SK-N-SH treated with all-trans-retinoic acid at 6 μM for 48 hours (cell line): ENCODE measurements at regions not wholly inside any gene's neighbourhood (a gene's known extent, or its start where the extent isn't known, plus 50 kb on each side); places are given as distances from the start of the nearest gene placed in this dataset.

Experiments used
- ATAC-seq: fragments of 200-7000 bp; cut with Tn5 transposase; 3 replicates; pipeline ENCODE4 v1.9.1; 2020; ENCODE audit warnings: mild to moderate bottlenecking, moderate library complexity
- ARNTL ChIP-seq: fragments of 450-650 bp; formaldehyde crosslinking; IDR thresholded peaks from 2 replicates; pipeline ENCODE4 v1.5.0; 2020; ENCODE audit warnings: low read depth, mild to moderate bottlenecking, moderate library complexity, borderline replicate concordance
- BACH2 ChIP-seq: fragments of 250-450 bp; sonication (Bioruptor Pico); IDR thresholded peaks from 2 replicates; pipeline ENCODE4 v1.9.0; 2021; ENCODE audit warnings: mild to moderate bottlenecking, borderline replicate concordance
- CSDC2 ChIP-seq: fragments of 250-450 bp; sonication (Bioruptor Pico); IDR thresholded peaks from 2 replicates; pipeline ENCODE4 v1.5.0; 2020; ENCODE audit warnings: mild to moderate bottlenecking, moderate library complexity
- ESRRG ChIP-seq: fragments of 250-450 bp; sonication (Bioruptor Pico); IDR thresholded peaks from 2 replicates; pipeline ENCODE4 v1.6.1; 2021; ENCODE audit warnings: mild to moderate bottlenecking
- GLIS3 ChIP-seq: fragments of 250-450 bp; sonication (Bioruptor Pico); IDR thresholded peaks from 2 replicates; pipeline ENCODE4 v1.5.0; 2020; ENCODE audit warnings: mild to moderate bottlenecking, moderate library complexity
- ISL1 ChIP-seq: fragments of 250-450 bp; sonication (Bioruptor Pico); IDR thresholded peaks from 2 replicates; pipeline ENCODE4 v2.1.2; 2022; ENCODE audit warnings: mild to moderate bottlenecking, moderate library complexity
- OSR1 ChIP-seq: fragments of 250-450 bp; sonication (Bioruptor Pico); IDR thresholded peaks from 2 replicates; pipeline ENCODE4 v1.8.0; 2022; ENCODE audit warnings: moderate library complexity, mild to moderate bottlenecking, inconsistent platforms
- RARB ChIP-seq: fragments of 250-450 bp; sonication (Bioruptor Pico); IDR thresholded peaks from 2 replicates; pipeline ENCODE4 v1.8.0; 2021; ENCODE audit warnings: mild to moderate bottlenecking, moderate library complexity
- SNAI2 ChIP-seq: fragments of 250-450 bp; sonication (Bioruptor Pico); IDR thresholded peaks from 2 replicates; pipeline ENCODE4 v1.5.0; 2020; ENCODE audit warnings: mild to moderate bottlenecking, moderate library complexity
- TCF4 ChIP-seq: fragments of 250-450 bp; sonication (Bioruptor Pico); IDR thresholded peaks from 2 replicates; pipeline ENCODE4 v1.8.0; 2021; ENCODE audit warnings: mild to moderate bottlenecking, moderate library complexity, borderline replicate concordance
- TOX ChIP-seq: fragments of 250-450 bp; sonication (Bioruptor Pico); IDR thresholded peaks from 2 replicates; pipeline ENCODE4 v1.8.0; 2021; ENCODE audit warnings: mild to moderate bottlenecking, moderate library complexity, borderline replicate concordance
- ZC3H10 ChIP-seq: fragments of 250-450 bp; sonication (Bioruptor Pico); IDR thresholded peaks from 2 replicates; pipeline ENCODE4 v1.5.1; 2021; ENCODE audit warnings: mild to moderate bottlenecking, moderate library complexity
- ZFP3 ChIP-seq: fragments of 250-450 bp; sonication (Bioruptor Pico); IDR thresholded peaks from 2 replicates; pipeline ENCODE4 v1.5.0; 2020; ENCODE audit warnings: mild to moderate bottlenecking, moderate library complexity
- ZFP30 ChIP-seq: fragments of 450-650 bp; formaldehyde crosslinking; IDR thresholded peaks from 2 replicates; pipeline ENCODE4 v1.5.0; 2022; ENCODE audit warnings: mild to moderate bottlenecking, moderate library complexity
- ZNF565 ChIP-seq: fragments of 450-650 bp; formaldehyde crosslinking; conservative IDR thresholded peaks from 2 replicates; pipeline ENCODE4 v1.5.0; 2020; ENCODE audit warnings: low read depth, mild to moderate bottlenecking, moderate library complexity
- ZNF70 ChIP-seq: fragments of 450-650 bp; formaldehyde crosslinking; IDR thresholded peaks from 2 replicates; pipeline ENCODE4 v1.5.0; 2020; ENCODE audit warnings: mild to moderate bottlenecking, moderate library complexity
- ZNF8 ChIP-seq: fragments of 450-650 bp; formaldehyde crosslinking; IDR thresholded peaks from 2 replicates; pipeline ENCODE4 v1.5.0; 2020; ENCODE audit warnings: mild to moderate bottlenecking, moderate library complexity
- TF ChIP-seq, protein P1 (sequence below): fragments of 250-450 bp; sonication (Bioruptor Pico); IDR thresholded peaks from 2 replicates; pipeline ENCODE4 v1.5.1; 2020; ENCODE audit warnings: low read depth, mild to moderate bottlenecking, moderate library complexity
- TF ChIP-seq, protein P2 (sequence below): fragments of 250-450 bp; sonication (Bioruptor Pico); IDR thresholded peaks from 2 replicates; pipeline ENCODE4 v1.5.0; 2020; ENCODE audit warnings: mild to moderate bottlenecking, moderate library complexity
- TF ChIP-seq, protein P3 (sequence below): fragments of 250-450 bp; sonication (Bioruptor Pico); IDR thresholded peaks from 2 replicates; pipeline ENCODE4 v1.5.1; 2021; ENCODE audit warnings: mild to moderate bottlenecking, moderate library complexity
- TF ChIP-seq, protein P4 (sequence below): fragments of 250-450 bp; sonication (Bioruptor Pico); IDR thresholded peaks from 2 replicates; pipeline ENCODE4 v1.8.0; 2021; ENCODE audit warnings: low read depth, mild to moderate bottlenecking, moderate library complexity, borderline replicate concordance
- TF ChIP-seq, protein P5 (sequence below): fragments of 250-450 bp; sonication (Bioruptor Pico); IDR thresholded peaks from 2 replicates; pipeline ENCODE4 v1.8.0; 2020; ENCODE audit warnings: mild to moderate bottlenecking, moderate library complexity, borderline replicate concordance

DNA sequence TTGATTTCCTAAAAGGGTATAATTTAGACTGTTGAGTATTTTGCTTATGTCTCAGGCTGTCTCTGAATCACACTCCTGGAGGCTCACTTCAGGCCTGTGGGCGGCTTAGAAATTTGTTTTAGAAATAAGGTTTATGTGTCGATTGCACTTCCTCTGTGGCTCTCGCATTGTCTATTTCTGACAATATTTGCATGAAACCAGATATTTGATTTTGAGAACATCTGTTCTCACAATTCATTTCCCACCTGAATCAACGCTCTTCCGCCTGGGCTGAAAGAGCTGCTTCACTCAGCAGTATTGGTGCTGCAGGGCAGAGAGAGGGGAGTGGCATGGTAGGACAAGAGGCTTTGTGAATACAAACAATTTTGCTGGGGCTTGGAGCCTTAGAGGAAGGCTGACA, 262.0 kb downstream of the ADRA2A start:
- no peak for TF ChIP-seq CSDC2 (CRISPR knock-in tag)
- TF ChIP-seq ESRRG = no peak
- no peak for TF ChIP-seq ZFP3
- ATAC-seq = no peak

DNA sequence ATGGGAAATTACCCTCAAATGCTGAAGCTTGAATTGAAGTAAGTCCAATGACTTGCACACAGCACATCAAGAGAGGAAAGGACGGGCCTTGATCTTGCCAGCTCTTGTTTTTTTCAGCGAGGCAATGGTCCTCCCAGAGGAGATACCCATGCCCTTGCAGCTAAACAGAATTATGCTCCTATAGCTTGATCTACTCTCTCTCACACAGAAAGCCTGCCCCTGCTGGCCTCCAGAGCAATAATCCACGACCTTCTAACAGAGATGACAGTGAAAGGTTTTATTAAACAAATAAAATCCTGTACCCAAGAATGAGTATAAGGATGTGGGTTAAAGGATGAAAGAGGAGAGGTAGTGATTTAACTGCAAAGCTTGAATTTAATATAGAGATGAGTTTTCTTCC, 268.0 kb downstream of the ADRA2A start:
- TF ChIP-seq ZFP3 (no peak), ISL1 (no peak), BACH2 (CRISPR knock-in tag) (no peak), OSR1 (CRISPR knock-in tag) (no peak), ZC3H10 (CRISPR knock-in tag) (no peak), ZNF565 (CRISPR knock-in tag) (no peak), CSDC2 (CRISPR knock-in tag) (no peak), ZNF70 (no peak), ESRRG (no peak), TCF4 (CRISPR knock-in tag) (no peak), TOX (no peak), SNAI2 (CRISPR knock-in tag) (no peak), ZNF8 (CRISPR knock-in tag) (no peak), ARNTL (no peak), RARB (CRISPR knock-in tag) (no peak)
- TF ChIP-seq, protein P1, sequence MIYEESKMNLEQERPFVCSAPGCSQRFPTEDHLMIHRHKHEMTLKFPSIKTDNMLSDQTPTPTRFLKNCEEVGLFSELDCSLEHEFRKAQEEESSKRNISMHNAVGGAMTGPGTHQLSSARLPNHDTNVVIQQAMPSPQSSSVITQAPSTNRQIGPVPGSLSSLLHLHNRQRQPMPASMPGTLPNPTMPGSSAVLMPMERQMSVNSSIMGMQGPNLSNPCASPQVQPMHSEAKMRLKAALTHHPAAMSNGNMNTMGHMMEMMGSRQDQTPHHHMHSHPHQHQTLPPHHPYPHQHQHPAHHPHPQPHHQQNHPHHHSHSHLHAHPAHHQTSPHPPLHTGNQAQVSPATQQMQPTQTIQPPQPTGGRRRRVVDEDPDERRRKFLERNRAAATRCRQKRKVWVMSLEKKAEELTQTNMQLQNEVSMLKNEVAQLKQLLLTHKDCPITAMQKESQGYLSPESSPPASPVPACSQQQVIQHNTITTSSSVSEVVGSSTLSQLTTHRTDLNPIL (CRISPR knock-in tag) = no peak
- TF ChIP-seq, protein P2, sequence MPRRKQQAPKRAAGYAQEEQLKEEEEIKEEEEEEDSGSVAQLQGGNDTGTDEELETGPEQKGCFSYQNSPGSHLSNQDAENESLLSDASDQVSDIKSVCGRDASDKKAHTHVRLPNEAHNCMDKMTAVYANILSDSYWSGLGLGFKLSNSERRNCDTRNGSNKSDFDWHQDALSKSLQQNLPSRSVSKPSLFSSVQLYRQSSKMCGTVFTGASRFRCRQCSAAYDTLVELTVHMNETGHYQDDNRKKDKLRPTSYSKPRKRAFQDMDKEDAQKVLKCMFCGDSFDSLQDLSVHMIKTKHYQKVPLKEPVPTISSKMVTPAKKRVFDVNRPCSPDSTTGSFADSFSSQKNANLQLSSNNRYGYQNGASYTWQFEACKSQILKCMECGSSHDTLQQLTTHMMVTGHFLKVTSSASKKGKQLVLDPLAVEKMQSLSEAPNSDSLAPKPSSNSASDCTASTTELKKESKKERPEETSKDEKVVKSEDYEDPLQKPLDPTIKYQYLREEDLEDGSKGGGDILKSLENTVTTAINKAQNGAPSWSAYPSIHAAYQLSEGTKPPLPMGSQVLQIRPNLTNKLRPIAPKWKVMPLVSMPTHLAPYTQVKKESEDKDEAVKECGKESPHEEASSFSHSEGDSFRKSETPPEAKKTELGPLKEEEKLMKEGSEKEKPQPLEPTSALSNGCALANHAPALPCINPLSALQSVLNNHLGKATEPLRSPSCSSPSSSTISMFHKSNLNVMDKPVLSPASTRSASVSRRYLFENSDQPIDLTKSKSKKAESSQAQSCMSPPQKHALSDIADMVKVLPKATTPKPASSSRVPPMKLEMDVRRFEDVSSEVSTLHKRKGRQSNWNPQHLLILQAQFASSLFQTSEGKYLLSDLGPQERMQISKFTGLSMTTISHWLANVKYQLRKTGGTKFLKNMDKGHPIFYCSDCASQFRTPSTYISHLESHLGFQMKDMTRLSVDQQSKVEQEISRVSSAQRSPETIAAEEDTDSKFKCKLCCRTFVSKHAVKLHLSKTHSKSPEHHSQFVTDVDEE (CRISPR knock-in tag) = no peak
- TF ChIP-seq, protein P3, sequence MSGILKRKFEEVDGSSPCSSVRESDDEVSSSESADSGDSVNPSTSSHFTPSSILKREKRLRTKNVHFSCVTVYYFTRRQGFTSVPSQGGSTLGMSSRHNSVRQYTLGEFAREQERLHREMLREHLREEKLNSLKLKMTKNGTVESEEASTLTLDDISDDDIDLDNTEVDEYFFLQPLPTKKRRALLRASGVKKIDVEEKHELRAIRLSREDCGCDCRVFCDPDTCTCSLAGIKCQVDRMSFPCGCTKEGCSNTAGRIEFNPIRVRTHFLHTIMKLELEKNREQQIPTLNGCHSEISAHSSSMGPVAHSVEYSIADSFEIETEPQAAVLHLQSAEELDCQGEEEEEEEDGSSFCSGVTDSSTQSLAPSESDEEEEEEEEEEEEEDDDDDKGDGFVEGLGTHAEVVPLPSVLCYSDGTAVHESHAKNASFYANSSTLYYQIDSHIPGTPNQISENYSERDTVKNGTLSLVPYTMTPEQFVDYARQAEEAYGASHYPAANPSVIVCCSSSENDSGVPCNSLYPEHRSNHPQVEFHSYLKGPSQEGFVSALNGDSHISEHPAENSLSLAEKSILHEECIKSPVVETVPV (CRISPR knock-in tag) = no peak
- TF ChIP-seq, protein P4, sequence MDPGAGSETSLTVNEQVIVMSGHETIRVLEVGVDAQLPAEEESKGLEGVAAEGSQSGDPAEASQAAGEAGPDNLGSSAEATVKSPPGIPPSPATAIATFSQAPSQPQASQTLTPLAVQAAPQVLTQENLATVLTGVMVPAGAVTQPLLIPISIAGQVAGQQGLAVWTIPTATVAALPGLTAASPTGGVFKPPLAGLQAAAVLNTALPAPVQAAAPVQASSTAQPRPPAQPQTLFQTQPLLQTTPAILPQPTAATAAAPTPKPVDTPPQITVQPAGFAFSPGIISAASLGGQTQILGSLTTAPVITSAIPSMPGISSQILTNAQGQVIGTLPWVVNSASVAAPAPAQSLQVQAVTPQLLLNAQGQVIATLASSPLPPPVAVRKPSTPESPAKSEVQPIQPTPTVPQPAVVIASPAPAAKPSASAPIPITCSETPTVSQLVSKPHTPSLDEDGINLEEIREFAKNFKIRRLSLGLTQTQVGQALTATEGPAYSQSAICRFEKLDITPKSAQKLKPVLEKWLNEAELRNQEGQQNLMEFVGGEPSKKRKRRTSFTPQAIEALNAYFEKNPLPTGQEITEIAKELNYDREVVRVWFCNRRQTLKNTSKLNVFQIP (CRISPR knock-in tag) = no peak
- TF ChIP-seq, protein P5, sequence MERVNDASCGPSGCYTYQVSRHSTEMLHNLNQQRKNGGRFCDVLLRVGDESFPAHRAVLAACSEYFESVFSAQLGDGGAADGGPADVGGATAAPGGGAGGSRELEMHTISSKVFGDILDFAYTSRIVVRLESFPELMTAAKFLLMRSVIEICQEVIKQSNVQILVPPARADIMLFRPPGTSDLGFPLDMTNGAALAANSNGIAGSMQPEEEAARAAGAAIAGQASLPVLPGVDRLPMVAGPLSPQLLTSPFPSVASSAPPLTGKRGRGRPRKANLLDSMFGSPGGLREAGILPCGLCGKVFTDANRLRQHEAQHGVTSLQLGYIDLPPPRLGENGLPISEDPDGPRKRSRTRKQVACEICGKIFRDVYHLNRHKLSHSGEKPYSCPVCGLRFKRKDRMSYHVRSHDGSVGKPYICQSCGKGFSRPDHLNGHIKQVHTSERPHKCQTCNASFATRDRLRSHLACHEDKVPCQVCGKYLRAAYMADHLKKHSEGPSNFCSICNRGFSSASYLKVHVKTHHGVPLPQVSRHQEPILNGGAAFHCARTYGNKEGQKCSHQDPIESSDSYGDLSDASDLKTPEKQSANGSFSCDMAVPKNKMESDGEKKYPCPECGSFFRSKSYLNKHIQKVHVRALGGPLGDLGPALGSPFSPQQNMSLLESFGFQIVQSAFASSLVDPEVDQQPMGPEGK (CRISPR knock-in tag) = no peak
- ATAC-seq = no peak

DNA sequence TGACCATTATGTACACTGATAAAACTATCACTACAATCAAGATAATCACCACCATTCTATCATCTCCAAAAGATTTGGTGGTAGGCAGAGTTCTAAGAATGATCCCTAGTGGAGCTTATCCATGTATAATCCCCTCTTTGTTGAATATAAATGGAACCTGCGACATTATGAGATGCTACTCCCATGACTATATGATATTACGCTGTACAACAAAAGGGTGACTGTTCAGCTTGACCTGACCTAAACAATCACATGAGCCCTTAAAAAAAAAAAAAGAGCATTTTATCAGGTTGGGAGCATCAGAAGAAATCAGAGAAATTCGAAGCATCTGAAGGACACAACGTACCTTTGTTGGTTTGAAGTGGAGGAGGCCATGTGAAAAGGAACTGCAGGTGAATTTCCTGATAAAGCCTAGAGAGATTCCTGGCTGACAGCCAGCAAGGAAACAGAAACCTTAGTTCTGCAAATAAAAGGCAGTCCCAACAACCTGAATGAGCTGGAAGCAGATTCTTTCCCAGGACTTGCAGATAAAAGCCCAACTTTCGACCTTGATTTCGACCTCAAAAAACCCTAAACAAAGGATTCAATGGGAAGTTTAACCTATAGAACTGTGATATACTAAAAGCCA, 270.7 kb downstream of the ADRA2A start:
- TF ChIP-seq, protein P2 (CRISPR knock-in tag) = no peak
- TF ChIP-seq GLIS3 (CRISPR knock-in tag) (no peak), BACH2 (CRISPR knock-in tag) (no peak), ZFP30 (no peak), ISL1 (no peak), OSR1 (CRISPR knock-in tag) (no peak), TCF4 (CRISPR knock-in tag) (no peak), TOX (no peak), SNAI2 (CRISPR knock-in tag) (no peak), ZFP3 (no peak)
- no peak for ATAC-seq
